ENCODE measurements at regions not wholly inside any gene's neighbourhood (a gene's known extent, or its start where the extent isn't known, plus 50 kb on each side); places are given as distances from the start of the nearest gene placed in this dataset.

DNA sequence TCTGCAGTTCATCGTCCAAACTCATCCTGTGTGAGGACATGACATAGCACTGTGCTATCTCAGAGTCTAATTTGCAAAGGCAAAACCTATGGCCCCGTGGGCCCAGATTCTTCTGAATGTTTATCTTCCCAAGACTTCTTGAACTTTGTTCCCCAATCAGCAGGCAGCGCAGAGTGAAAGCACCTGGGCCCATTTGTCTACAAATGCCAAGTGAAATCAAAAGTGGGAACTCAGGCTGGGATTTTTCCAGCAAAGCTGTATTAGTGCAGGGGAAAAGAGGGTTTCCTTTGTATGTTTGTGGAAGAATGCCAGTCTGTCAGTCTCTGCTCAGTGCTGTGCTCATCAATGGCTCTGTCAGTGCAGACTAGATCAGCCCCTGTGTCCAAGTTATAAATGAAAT lies 55.8 kb downstream of the FOXD1 start:
- no peak overlapping the region for H3K27ac ChIP-seq (ENCODE audit: low read depth, low read length)
- peaks cover 60% of the 10 kb centered on the region for H3K27me3 ChIP-seq (ENCODE audit: control insufficient read depth, low read length)
- H3K9me2 ChIP-seq (replicated peaks; ENCODE audit: control insufficient read depth, low read length) = no peaks in the 10 kb centered on the region
- peaks cover 5% of the 10 kb centered on the region for H3K4me1 ChIP-seq (ENCODE audit: control insufficient read depth, low read length)
- no peaks in the 10 kb centered on the region for H4K20me1 ChIP-seq (ENCODE audit: control insufficient read depth, insufficient read depth, low read depth, low read length)
- no peak overlapping the region for H3K4me2 ChIP-seq (ENCODE audit: low read length)
- no peaks in the 10 kb centered on the region for H3K36me3 ChIP-seq (ENCODE audit: control insufficient read depth, low read length)
- no peak overlapping the region for H3K4me3 ChIP-seq (ENCODE audit: low read length)
- H3K79me2 ChIP-seq (ENCODE audit: control insufficient read depth, low read length) = no peaks in the 10 kb centered on the region
- TF ChIP-seq CTCF (IDR thresholded peaks at IDR 0.05; ENCODE audit: low read depth, low read length, poor library complexity, severe bottlenecking) = no peak
- TF ChIP-seq EZH2phosphoT487 (IDR thresholded peaks at IDR 0.05; ENCODE audit: borderline replicate concordance, low read length) = no peak
- H3F3A ChIP-seq (ENCODE audit: control insufficient read depth, insufficient read depth) = peaks cover 1% of the 10 kb centered on the region; the same call in 1 of the 2 replicates
- H3K9me3 ChIP-seq (ENCODE audit: control insufficient read depth, insufficient read depth, low read length) = no peaks in the 10 kb centered on the region

DNA sequence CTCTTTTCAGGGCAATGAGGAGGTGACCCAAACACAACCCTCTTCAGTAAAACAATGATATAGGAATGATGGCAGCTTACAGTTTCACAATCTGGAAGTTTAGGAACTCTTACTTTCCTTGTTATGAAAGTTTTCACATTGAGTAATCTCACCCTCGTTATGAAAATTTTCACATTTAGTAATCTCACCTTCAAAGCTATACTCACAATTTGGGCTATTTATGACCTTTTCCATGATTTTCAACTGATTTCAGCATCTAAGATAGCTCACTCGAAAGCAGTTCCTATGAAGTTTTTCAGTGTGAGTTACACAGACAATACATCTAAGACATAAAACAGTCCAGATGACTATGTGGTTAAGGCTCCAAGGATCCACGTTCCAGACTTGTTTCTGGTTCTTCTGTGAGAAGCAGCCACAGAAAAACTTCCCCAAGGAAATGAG lies 57.1 kb downstream of the FOXD1 start:
- no peaks in the 10 kb centered on the region for H3K79me2 ChIP-seq (ENCODE audit: control insufficient read depth, low read length)
- no peaks in the 10 kb centered on the region for H3K36me3 ChIP-seq (ENCODE audit: control insufficient read depth, low read length)
- H3K4me3 ChIP-seq (ENCODE audit: low read length) = no peak overlapping the region
- H3K9me3 ChIP-seq (ENCODE audit: control insufficient read depth, insufficient read depth, low read length) = no peaks in the 10 kb centered on the region
- H3F3A ChIP-seq (ENCODE audit: control insufficient read depth, insufficient read depth) = peaks cover 7% of the 10 kb centered on the region; the same call in 1 of the 2 replicates
- peaks cover 60% of the 10 kb centered on the region for H3K27me3 ChIP-seq (ENCODE audit: control insufficient read depth, low read length)
- no peak overlapping the region for H3K27ac ChIP-seq (ENCODE audit: low read depth, low read length)
- H3K9me2 ChIP-seq (replicated peaks; ENCODE audit: control insufficient read depth, low read length) = no peaks in the 10 kb centered on the region
- no peaks in the 10 kb centered on the region for H4K20me1 ChIP-seq (ENCODE audit: control insufficient read depth, insufficient read depth, low read depth, low read length)
- H3K4me2 ChIP-seq (ENCODE audit: low read length) = no peak overlapping the region
- H3K4me1 ChIP-seq (ENCODE audit: control insufficient read depth, low read length) = peaks cover 12% of the 10 kb centered on the region
- no peak for TF ChIP-seq EZH2phosphoT487 (IDR thresholded peaks at IDR 0.05; ENCODE audit: borderline replicate concordance, low read length)
- no peak for TF ChIP-seq CTCF (IDR thresholded peaks at IDR 0.05; ENCODE audit: low read depth, low read length, poor library complexity, severe bottlenecking)

DNA sequence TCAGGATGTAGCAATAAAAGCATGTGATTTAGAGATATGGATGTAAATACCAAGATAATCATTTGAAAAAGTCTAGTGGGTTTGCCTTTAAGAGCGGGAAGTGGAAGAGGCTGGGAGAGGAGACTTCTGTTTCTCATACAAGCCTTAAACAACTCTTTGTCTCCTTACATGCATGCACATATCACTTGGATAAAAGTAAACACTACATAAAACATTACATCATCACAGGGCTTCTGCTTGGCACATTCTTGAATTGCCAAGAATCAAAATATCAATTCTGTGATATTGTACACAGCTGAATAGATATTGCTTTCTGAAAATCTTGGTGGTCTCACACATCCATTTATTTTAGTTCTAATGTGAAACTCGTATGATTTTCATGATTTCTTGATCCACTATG lies 57.6 kb downstream of the FOXD1 start:
- no peak overlapping the region for H3K27ac ChIP-seq (ENCODE audit: low read depth, low read length)
- H3F3A ChIP-seq (ENCODE audit: control insufficient read depth, insufficient read depth) = peaks cover 7% of the 10 kb centered on the region; the same call in 1 of the 2 replicates
- no peaks in the 10 kb centered on the region for H3K36me3 ChIP-seq (ENCODE audit: control insufficient read depth, low read length)
- no peak overlapping the region for H3K4me3 ChIP-seq (ENCODE audit: low read length)
- TF ChIP-seq EZH2phosphoT487 (IDR thresholded peaks at IDR 0.05; ENCODE audit: borderline replicate concordance, low read length) = no peak
- TF ChIP-seq CTCF (IDR thresholded peaks at IDR 0.05; ENCODE audit: low read depth, low read length, poor library complexity, severe bottlenecking) = no peak
- H3K4me1 ChIP-seq (ENCODE audit: control insufficient read depth, low read length) = peaks cover 12% of the 10 kb centered on the region
- no peaks in the 10 kb centered on the region for H3K9me2 ChIP-seq (replicated peaks; ENCODE audit: control insufficient read depth, low read length)
- no peak overlapping the region for H3K4me2 ChIP-seq (ENCODE audit: low read length)
- H3K9me3 ChIP-seq (ENCODE audit: control insufficient read depth, insufficient read depth, low read length) = peaks cover 2% of the 10 kb centered on the region; the same call in 1 of the 2 replicates
- H3K27me3 ChIP-seq (ENCODE audit: control insufficient read depth, low read length) = peaks cover 65% of the 10 kb centered on the region
- no peaks in the 10 kb centered on the region for H3K79me2 ChIP-seq (ENCODE audit: control insufficient read depth, low read length)
- no peaks in the 10 kb centered on the region for H4K20me1 ChIP-seq (ENCODE audit: control insufficient read depth, insufficient read depth, low read depth, low read length)
